ENCODE measurements at regions not wholly inside any gene's neighbourhood (a gene's known extent, or its start where the extent isn't known, plus 50 kb on each side); places are given as distances from the start of the nearest gene placed in this dataset.

DNA sequence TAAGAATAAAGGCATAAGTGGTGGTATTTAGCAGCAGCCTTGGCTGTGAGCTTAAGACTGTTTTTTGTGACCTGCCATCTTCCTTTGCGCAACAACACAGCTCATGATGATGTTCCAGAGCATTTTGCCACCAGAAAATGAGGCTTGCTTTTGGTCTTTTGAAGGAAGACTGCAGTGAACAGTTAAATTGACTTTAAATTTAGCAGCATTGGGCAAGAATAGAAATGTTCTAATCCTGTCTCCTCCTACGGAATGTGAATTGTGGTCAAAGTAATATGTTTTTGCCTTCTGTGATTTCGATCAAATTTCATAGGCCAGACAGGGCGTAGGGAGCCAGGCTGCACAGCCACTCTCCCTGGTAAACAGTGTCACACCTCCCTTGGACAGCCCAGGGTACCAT is 460.7 kb upstream of the RASGRP1 start:
- no peak for TF ChIP-seq EZH2 (IDR thresholded peaks at IDR 0.05; ENCODE audit: borderline replicate concordance, low read depth, low read length, poor library complexity, severe bottlenecking)
- TF ChIP-seq, protein P1, sequence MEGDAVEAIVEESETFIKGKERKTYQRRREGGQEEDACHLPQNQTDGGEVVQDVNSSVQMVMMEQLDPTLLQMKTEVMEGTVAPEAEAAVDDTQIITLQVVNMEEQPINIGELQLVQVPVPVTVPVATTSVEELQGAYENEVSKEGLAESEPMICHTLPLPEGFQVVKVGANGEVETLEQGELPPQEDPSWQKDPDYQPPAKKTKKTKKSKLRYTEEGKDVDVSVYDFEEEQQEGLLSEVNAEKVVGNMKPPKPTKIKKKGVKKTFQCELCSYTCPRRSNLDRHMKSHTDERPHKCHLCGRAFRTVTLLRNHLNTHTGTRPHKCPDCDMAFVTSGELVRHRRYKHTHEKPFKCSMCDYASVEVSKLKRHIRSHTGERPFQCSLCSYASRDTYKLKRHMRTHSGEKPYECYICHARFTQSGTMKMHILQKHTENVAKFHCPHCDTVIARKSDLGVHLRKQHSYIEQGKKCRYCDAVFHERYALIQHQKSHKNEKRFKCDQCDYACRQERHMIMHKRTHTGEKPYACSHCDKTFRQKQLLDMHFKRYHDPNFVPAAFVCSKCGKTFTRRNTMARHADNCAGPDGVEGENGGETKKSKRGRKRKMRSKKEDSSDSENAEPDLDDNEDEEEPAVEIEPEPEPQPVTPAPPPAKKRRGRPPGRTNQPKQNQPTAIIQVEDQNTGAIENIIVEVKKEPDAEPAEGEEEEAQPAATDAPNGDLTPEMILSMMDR (conservative IDR thresholded peaks at IDR 0.05; ENCODE audit: low read depth, low read length), result no peak
